ENCODE measurements at regions not wholly inside any gene's neighbourhood (a gene's known extent, or its start where the extent isn't known, plus 50 kb on each side); places are given as distances from the start of the nearest gene placed in this dataset.
A peak's percentile ranks its signal among the peaks of the same experiment; 100 is the strongest.

- Mint-ChIP-seq H3K4me1 (no peaks in the 10 kb centered on the region), H3K27me3 (peaks cover 46% of the 10 kb centered on the region), H3K36me3 (ENCODE audit: insufficient read depth) (no peaks in the 10 kb centered on the region), H3K27ac (ENCODE audit: low read depth) (no peak overlapping the region), H3K4me3 (no peak overlapping the region), H3K9me3 (no peaks in the 10 kb centered on the region)
- DNase-seq (ENCODE audit: low spot score in 2 of 2), result no peak
- no peak for ATAC-seq (replicated peaks; ENCODE audit: extremely low read depth, poor library complexity, severe bottlenecking)
Observed at GRCh38 chr10:84047258-84048010, 91.9 kb upstream of the GHITM start.

GRCh38 chr10:84049645-84050011, 89.7 kb upstream of the GHITM start:
- no peak for ATAC-seq (replicated peaks; ENCODE audit: extremely low read depth, poor library complexity, severe bottlenecking)
- Mint-ChIP-seq H3K4me1 (no peaks in the 10 kb centered on the region), H3K36me3 (ENCODE audit: insufficient read depth) (no peaks in the 10 kb centered on the region), H3K4me3 (no peak overlapping the region), H3K27ac (ENCODE audit: low read depth) (no peak overlapping the region), H3K9me3 (no peaks in the 10 kb centered on the region), H3K27me3 (peaks cover 64% of the 10 kb centered on the region)
- DNase-seq (ENCODE audit: low spot score in 2 of 2), result no peak

GRCh38 chr10:84053626-84054025, 85.7 kb upstream of the GHITM start:
- H3K27me3 Mint-ChIP-seq, result peaks cover 65% of the 10 kb centered on the region
- H3K36me3 Mint-ChIP-seq (ENCODE audit: insufficient read depth), result no peaks in the 10 kb centered on the region
- no peaks in the 10 kb centered on the region for H3K9me3 Mint-ChIP-seq
- no peak for ATAC-seq (replicated peaks; ENCODE audit: extremely low read depth, poor library complexity, severe bottlenecking)
- no peak for DNase-seq (ENCODE audit: low spot score in 2 of 2)
- H3K4me3 Mint-ChIP-seq, result no peak overlapping the region
- H3K27ac Mint-ChIP-seq (ENCODE audit: low read depth), result no peak overlapping the region
- H3K4me1 Mint-ChIP-seq, result no peaks in the 10 kb centered on the region

DNA sequence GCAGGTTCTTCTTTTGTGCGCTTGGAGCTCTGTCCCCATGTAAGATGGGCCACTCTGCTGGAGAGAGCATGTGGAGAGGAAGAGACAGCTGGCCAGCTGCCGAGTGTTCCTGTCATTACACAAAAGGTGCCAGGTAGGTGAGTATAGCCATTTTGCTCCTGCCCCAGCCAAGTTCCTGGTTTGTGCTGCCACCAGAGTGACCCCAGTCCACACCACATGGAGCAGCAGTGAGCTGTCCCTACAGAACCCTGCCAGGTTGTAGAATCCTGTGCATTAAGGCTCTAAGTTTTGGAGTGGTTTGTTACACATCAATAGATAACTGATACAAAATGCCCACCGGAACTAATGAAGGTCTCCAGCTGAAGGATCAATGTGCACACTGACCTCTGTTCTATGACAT, 84.6 kb upstream of the GHITM start:
- H3K36me3 Mint-ChIP-seq (ENCODE audit: insufficient read depth), result no peaks in the 10 kb centered on the region
- H3K9me3 Mint-ChIP-seq, result no peaks in the 10 kb centered on the region
- ATAC-seq (replicated peaks; ENCODE audit: extremely low read depth, poor library complexity, severe bottlenecking) (no peak), DNase-seq (ENCODE audit: low spot score in 2 of 2) (no peak)
- H3K4me3 Mint-ChIP-seq, result no peak overlapping the region
- peaks cover 53% of the 10 kb centered on the region for H3K27me3 Mint-ChIP-seq
- no peaks in the 10 kb centered on the region for H3K4me1 Mint-ChIP-seq
- no peak overlapping the region for H3K27ac Mint-ChIP-seq (ENCODE audit: low read depth)

DNA sequence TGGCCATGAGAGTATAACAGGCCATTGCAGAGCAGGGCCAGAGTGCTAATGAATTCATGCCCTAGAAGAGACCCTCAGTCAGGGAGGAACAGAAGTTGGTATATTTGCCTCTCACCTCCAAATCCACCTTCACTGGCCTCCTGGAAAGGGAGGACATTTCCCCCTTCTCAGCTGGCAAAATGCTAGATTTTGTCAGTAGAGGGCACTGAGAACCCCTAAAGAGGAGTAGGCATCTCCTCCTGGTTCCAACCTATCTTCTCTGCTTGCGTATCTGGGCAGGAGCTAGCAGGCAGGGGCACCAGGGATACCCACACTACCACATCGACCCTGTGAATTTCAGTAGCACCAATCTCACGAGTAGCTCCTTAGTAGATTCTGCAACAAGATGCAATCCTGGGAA, 79.8 kb upstream of the GHITM start:
- H3K4me3 Mint-ChIP-seq, result no peak overlapping the region
- H3K27ac Mint-ChIP-seq (ENCODE audit: low read depth), result no peak overlapping the region
- DNase-seq (ENCODE audit: low spot score in 2 of 2) (no peak), ATAC-seq (replicated peaks; ENCODE audit: extremely low read depth, poor library complexity, severe bottlenecking) (no peak)
- H3K9me3 Mint-ChIP-seq, result no peaks in the 10 kb centered on the region
- H3K4me1 Mint-ChIP-seq, result no peaks in the 10 kb centered on the region
- peaks cover 59% of the 10 kb centered on the region for H3K27me3 Mint-ChIP-seq
- no peaks in the 10 kb centered on the region for H3K36me3 Mint-ChIP-seq (ENCODE audit: insufficient read depth)

- Mint-ChIP-seq H3K4me1 (no peaks in the 10 kb centered on the region), H3K27ac (ENCODE audit: low read depth) (no peak overlapping the region), H3K9me3 (no peaks in the 10 kb centered on the region), H3K36me3 (ENCODE audit: insufficient read depth) (no peaks in the 10 kb centered on the region), H3K4me3 (no peak overlapping the region), H3K27me3 (peaks cover 56% of the 10 kb centered on the region)
- ATAC-seq (replicated peaks; ENCODE audit: extremely low read depth, poor library complexity, severe bottlenecking), result no peak
- no peak for DNase-seq (ENCODE audit: low spot score in 2 of 2)
Observed at GRCh38 chr10:84063440-84063839, 75.9 kb upstream of the GHITM start.

GRCh38 chr10:84065804-84066601, 73.3 kb upstream of the GHITM start:
- Mint-ChIP-seq H3K4me1 (no peaks in the 10 kb centered on the region), H3K27ac (ENCODE audit: low read depth) (no peak overlapping the region)
- no peak for ATAC-seq (replicated peaks; ENCODE audit: extremely low read depth, poor library complexity, severe bottlenecking)

DNA sequence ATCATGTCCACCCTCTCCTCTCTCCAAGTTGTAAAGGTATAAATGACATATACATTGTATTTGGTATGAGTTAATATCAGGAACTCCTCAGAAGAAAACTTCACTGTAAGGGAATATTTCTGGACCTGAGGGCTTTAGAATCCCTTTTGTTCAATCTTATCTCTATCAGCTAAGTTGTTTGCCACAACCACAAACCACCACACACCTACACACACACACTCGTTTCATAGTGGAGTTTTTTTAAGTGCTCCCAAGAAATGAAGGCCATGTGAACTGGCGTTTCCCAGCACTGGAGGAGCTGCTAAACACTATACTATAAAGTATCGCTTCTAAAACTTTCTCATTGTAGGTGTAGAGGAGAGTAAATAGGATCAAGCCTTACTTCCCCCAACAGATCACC, 64.8 kb upstream of the GHITM start:
- no peak for DNase-seq (ENCODE audit: low spot score in 2 of 2)
- no peak overlapping the region for H3K27ac Mint-ChIP-seq (ENCODE audit: low read depth)
- no peak overlapping the region for H3K4me3 Mint-ChIP-seq
- H3K9me3 Mint-ChIP-seq, result no peaks in the 10 kb centered on the region
- no peaks in the 10 kb centered on the region for H3K4me1 Mint-ChIP-seq
- H3K36me3 Mint-ChIP-seq (ENCODE audit: insufficient read depth), result no peaks in the 10 kb centered on the region
- H3K27me3 Mint-ChIP-seq, result peaks cover 30% of the 10 kb centered on the region
- no peak for ATAC-seq (replicated peaks; ENCODE audit: extremely low read depth, poor library complexity, severe bottlenecking)

More at GRCh38 chr10:84065804-84066601, 73.3 kb upstream of the GHITM start:
- H3K9me3 Mint-ChIP-seq, result no peaks in the 10 kb centered on the region
- H3K4me3 Mint-ChIP-seq, result no peak overlapping the region
- H3K36me3 Mint-ChIP-seq (ENCODE audit: insufficient read depth), result no peaks in the 10 kb centered on the region
- H3K27me3 Mint-ChIP-seq, result peaks cover 56% of the 10 kb centered on the region
- no peak for DNase-seq (ENCODE audit: low spot score in 2 of 2)

DNA sequence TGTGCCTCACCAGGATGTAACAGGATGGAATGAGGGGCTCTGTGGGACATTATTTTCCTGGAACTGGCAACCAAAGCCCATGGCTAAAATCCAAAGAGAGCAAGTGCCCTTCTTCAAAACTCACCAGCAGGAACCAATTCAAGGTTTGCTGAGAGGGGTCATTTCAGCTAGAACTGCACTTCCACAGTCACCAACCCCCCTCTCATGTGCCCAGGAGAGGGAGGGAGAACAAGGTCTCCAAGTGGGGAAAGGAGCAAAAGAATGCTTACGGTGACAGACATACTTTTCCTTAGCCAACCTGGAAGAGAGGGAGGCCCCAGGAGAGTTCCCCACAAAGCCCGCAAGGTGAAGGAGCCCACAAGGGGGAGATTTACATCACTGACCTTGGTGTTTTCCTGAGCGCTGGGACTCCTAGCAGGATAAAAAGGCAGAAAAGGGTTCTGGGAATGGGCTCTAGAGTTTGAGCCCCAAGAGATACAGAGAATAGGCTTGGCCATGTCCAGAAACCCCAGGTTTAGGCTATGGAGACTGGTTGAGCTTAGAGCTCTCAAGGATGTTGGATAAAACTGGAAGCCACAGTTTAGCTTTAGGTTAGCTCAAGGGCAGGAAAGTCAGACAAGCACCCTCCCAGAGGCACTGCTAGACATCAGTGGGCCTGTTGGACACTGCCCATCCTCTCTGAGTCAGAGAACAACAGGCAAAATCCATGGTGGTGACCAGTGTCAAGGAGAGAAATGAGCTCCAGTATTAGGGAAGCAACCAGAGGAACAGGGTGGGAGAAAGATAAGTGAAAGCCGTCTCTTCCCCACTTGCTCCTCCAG, 63.9 kb upstream of the GHITM start:
- Mint-ChIP-seq H3K27me3 (peaks cover 30% of the 10 kb centered on the region), H3K4me3 (no peak overlapping the region), H3K9me3 (no peaks in the 10 kb centered on the region), H3K36me3 (ENCODE audit: insufficient read depth) (no peaks in the 10 kb centered on the region), H3K27ac (ENCODE audit: low read depth) (no peak overlapping the region), H3K4me1 (no peaks in the 10 kb centered on the region)
- DNase-seq (ENCODE audit: low spot score in 2 of 2) (no peak), ATAC-seq (replicated peaks; ENCODE audit: extremely low read depth, poor library complexity, severe bottlenecking) (no peak)

DNA sequence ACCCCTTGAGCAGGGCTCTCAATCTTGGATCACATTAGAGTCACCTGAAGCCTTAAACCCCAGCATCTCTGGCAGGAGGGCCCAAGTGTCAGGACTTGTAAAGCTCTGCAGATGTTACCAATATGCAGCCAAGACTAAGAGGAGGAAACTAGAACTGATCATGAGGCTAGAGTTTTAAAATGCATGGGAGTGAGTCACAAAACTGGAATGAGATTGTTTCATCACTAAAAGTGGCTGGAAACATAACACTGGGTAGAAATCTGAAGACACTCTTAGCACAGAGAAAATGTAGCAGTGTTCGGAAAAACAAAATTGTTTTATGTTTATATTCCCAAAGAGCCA, 63.3 kb upstream of the GHITM start:
- no peak overlapping the region for H3K27ac Mint-ChIP-seq (ENCODE audit: low read depth)
- peaks cover 30% of the 10 kb centered on the region for H3K27me3 Mint-ChIP-seq
- no peaks in the 10 kb centered on the region for H3K4me1 Mint-ChIP-seq
- H3K36me3 Mint-ChIP-seq (ENCODE audit: insufficient read depth), result no peaks in the 10 kb centered on the region
- no peaks in the 10 kb centered on the region for H3K9me3 Mint-ChIP-seq
- no peak overlapping the region for H3K4me3 Mint-ChIP-seq
- no peak for ATAC-seq (replicated peaks; ENCODE audit: extremely low read depth, poor library complexity, severe bottlenecking)
- no peak for DNase-seq (ENCODE audit: low spot score in 2 of 2)

DNA sequence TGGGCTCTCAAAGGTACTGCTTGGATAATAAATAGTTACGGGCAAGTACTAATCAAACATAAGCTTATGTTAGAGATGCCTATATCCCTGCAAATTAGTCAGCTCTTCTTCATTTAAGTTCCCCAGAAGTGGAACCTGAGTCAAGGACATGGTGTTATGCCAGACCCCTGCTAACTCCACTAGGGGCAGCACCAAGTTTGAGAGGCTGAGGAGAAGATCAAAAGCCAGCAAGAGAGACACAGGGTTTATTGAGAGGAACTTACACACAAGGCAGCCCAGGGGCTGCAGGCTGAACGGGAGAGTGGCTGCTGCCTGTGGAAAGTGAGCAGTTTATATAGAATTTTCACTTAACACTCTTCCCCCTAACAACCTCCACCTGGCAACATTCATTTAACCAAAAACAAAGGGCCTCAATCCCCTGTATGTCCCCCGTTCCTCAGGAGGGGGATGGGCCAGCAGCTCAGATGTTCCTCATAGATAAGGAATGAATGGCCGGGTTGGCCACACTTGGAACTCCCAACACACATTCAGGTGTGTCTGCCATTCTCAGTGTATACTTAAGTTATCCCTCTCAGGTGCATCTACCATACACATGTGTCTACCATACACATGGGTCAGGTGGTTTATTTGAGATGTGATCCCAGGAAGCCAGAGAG, 62.6 kb upstream of the GHITM start:
- Mint-ChIP-seq H3K36me3 (ENCODE audit: insufficient read depth) (no peaks in the 10 kb centered on the region), H3K27me3 (peaks cover 30% of the 10 kb centered on the region), H3K4me3 (no peak overlapping the region), H3K4me1 (no peaks in the 10 kb centered on the region), H3K9me3 (no peaks in the 10 kb centered on the region), H3K27ac (ENCODE audit: low read depth) (no peak overlapping the region)
- ATAC-seq (replicated peaks; ENCODE audit: extremely low read depth, poor library complexity, severe bottlenecking), result peak; percentile 36
- DNase-seq (ENCODE audit: low spot score in 2 of 2), result no peak

- peaks cover 30% of the 10 kb centered on the region for H3K27me3 Mint-ChIP-seq
- H3K9me3 Mint-ChIP-seq, result no peaks in the 10 kb centered on the region
- H3K36me3 Mint-ChIP-seq (ENCODE audit: insufficient read depth), result no peaks in the 10 kb centered on the region
- ATAC-seq (replicated peaks; ENCODE audit: extremely low read depth, poor library complexity, severe bottlenecking), result no peak
- no peak overlapping the region for H3K27ac Mint-ChIP-seq (ENCODE audit: low read depth)
- H3K4me1 Mint-ChIP-seq, result no peaks in the 10 kb centered on the region
- no peak overlapping the region for H3K4me3 Mint-ChIP-seq
- DNase-seq (ENCODE audit: low spot score in 2 of 2), result no peak
Observed at GRCh38 chr10:84077768-84078167, 61.5 kb upstream of the GHITM start.
